ENCODE measurements at regions not wholly inside any gene's neighbourhood (a gene's known extent, or its start where the extent isn't known, plus 50 kb on each side); places are given as distances from the start of the nearest gene placed in this dataset.
"Not testable (repeated sequence)": the region's sequence is repeated elsewhere in the genome, so short reads cannot be mapped to it uniquely, and the experiment has no call there.

- no peak for DNase-seq
Observed at GRCh38 chr3:181518222-181518621, 193.5 kb upstream of the SOX2 start.

GRCh38 chr3:181512787-181513186 lies 198.9 kb upstream of the SOX2 start:
- DNase-seq, result no peak

DNA sequence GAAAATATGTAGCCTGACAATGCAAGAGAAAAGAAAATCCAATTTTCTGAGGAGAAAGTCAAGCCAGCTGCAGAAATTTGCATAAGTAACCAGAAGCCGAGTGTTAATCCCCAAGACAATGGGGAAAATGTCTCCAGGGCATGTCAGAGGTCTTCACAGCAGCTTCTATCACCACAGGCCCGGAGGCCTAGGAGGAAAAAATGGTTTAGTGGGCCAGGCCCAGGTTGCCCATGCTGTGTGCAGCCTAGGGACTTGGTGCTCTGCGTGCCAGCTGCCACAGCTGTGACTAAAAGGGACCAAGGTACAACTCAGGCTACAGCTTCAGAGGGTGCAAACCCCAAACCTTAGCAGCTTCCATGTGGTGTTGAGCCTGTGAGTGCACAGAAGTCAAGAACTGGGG lies 201.2 kb upstream of the SOX2 start:
- DNase-seq, result no peak

DNA sequence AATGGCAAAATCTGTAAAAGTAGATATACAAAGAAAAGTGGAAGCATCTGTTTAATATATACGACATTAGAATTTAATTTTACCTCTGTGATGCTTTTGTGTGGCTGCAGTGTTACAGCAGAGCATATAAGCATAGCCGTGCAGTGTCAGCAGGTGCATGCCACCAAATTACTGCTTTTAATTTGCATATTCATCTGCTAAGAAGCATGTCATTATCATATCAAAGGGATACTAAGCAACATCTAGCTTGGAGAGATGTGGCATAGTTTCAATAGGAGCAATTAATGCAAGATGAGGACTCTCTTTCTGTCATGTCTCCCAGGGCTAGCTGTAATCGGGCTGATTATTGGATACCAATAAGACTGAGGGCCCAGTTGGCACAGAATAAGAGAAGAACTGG lies 214.4 kb upstream of the SOX2 start:
- DNase-seq, result no peak

- no peak for DNase-seq
Observed at GRCh38 chr3:181493423-181493822, 218.3 kb upstream of the SOX2 start.

DNA sequence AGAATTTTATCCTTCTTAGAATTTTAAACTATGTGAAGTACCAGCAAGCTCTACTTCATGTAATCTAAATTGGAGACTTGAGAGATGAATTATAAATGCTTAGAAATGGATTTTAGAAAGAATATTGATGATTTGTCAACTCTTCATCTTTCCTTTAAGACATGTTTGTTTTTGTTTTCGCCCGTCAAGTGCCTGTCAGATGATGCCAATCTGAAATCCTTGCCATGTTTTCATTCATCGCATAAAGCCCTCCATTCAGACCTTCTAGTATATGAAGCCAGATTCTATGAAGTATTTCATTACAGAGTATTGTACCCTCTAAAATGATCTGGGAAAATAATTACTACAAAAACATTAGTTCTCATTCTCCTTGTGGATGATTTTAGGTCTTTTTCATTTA lies 223.2 kb upstream of the SOX2 start:
- no peak for DNase-seq

DNA sequence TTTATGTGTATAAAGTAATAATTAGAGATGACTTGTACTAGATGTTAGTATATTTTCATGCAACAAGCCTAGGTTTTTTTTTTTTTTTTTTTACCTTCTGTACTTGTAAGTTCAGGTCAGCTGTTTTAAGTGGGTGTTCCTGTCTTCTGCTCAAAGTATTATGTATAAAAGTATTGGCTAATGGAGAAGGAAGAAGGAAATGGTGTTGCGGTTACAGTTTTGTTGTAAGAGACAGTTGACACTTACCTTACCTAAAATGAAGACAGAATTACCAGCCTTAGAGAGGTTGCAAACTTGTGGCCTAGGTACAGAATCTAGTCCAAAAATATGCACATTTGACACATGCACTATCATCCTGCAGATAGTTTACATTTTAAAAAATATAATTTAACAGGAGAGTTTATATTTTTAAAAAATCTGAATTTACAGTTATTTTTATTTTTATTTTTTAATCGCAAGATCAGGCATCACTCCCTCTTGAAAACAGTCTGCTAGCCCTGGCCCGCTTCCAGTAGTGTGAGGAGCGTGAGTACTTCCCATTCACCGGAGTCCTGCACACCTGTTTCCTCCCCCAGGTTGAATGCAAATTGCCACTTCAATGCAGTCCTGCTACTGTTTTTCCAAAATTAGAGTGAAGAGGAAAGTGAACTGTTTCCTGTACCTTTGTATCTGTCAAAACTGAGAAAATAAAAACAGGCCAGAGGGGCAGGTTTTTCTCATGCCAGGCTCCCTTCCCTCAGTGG lies 224.3 kb upstream of the SOX2 start:
- no peak for DNase-seq

GRCh38 chr3:181486141-181486885 lies 225.4 kb upstream of the SOX2 start:
- DNase-seq, result peak; percentile 62

DNA sequence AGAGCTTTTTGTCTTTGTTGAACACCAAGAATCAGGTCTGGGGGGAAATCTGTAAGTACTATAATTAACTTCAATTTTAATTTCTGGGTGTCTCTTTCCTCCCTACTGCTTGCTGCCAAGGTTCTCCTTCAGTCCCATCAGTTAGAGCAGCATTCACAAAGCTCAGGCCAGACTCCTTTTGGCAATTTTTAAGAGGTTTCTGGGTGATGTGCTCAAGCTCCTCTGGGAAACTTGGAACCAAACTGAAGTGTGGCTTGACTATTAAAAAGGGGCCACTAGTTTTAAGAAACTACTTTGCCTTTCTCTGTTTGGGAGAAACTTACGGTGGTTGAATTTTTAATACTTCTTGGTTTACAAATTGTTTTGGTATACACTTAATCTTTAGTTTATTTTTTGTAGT lies 227.7 kb upstream of the SOX2 start:
- no peak for DNase-seq

- not testable (repeated sequence) for DNase-seq
Observed at GRCh38 chr3:181475146-181475545, 236.6 kb upstream of the SOX2 start.

GRCh38 chr3:181470349-181470748 lies 241.4 kb upstream of the SOX2 start:
- DNase-seq, result no peak

DNA sequence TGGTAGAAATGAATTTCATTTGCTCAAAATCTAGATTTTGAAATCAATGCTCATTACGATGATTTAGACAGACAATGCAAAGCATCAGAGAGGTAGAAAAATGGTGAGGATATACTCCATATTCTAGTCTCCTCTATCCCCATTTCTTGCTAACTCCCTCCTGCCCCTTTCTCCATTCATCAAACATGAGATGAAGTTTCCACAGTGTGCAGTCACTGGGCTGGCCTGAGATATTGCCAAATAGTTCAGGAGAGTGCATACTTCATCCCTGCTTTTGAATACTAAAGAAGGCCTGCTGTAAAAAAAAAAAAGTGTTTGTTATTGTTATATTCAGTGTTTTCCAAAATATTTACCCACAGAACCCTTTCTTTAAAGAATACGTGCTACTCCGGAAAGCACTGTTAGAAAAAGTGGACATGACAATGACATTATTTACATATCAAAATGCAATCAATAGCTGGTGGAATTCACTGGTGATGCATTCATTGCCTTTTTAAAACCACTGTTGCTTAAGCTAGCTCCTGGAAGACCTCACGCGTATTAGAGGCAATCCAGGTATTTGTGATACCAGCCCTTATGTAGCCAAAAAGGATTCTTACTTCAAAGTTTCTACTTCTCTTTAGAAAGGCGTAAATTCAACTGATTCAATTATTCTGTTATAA lies 247.6 kb upstream of the SOX2 start:
- no peak for DNase-seq

GRCh38 chr3:181461381-181461780 lies 250.3 kb upstream of the SOX2 start:
- DNase-seq, result no peak

- DNase-seq, result no peak
Observed at GRCh38 chr3:181459516-181459915, 252.2 kb upstream of the SOX2 start.

DNA sequence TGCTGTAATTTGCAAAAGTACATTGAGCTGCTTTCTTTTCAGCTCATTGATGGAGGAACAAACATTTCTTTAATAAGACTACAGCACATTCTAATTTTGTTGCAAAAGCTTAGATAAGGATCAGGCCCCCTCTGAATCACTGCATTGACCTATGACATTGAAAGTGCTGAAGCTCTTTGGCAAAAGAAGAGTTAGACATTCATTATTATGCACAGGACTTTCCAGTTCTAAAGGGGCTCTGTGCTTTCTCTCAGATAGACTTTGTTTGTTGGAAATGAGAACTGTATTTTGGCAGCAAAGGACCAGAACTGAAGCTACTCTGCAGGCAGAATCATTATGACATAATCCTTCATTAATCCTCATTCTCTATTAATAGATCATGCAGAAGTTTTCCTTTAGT lies 252.9 kb upstream of the SOX2 start:
- DNase-seq, result no peak

DNA sequence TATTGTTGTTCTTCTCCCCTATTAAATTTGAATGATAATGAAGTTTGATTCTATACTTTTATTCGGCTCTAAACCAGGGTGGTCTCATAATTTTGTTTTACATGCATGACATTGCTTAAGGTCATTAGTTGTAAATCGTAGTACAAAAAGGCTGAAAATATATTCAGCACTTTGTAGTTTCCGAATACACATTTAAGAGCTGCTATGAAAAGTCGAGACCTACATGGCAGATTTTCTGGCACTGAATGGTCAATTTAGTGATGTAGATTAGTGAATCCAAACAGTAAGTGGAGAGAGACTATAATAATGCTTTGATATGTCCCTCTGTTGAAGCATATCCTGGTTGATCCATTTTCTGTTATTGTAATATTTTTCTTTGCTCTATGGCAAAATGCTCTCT lies 254.0 kb upstream of the SOX2 start:
- DNase-seq, result no peak

GRCh38 chr3:181457190-181457589 lies 254.5 kb upstream of the SOX2 start:
- DNase-seq, result no peak

GRCh38 chr3:181455276-181455675 lies 256.4 kb upstream of the SOX2 start:
- DNase-seq, result no peak

- no peak for DNase-seq
Observed at GRCh38 chr3:181454451-181455027, 257.2 kb upstream of the SOX2 start.

DNA sequence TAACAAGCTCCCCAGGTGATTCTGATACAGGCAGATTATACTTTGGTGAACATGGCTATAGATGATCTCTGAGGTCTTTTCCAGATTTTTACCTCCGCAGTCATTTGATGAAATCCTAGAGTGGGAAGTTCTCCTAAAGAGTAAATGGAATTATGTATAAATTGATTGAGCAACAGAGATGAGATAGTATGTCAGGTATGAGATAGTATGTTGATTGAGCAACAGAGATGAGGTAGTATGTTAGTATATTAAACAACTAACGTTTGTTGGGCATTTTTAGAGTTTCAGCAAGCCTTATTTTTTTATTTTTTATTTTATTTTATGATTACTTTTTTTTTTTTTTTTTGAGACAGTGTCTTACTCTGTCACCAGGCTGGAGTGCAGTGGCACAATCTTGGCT lies 265.0 kb upstream of the SOX2 start:
- no peak for DNase-seq

- DNase-seq, result no peak
Observed at GRCh38 chr3:181442066-181442465, 269.7 kb upstream of the SOX2 start.

DNA sequence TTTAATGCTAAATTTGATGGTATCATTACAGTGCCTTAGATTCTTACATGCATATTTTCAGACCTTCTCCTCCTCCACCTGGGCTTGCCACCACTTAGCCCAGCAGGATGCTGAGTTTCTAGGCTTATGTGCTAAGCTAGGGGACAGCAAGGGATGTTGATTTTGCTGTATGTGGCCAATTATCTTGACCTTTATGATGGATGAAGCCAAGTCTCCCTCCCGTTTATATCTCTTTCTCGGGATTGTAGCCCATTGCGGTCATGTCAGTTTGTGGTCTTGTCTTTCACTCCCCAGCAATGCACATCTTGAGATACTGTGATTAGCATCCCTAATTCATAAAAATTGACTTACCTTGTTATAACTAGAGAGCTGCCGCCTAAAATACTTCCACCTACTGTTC lies 278.7 kb upstream of the SOX2 start:
- DNase-seq, result no peak

GRCh38 chr3:181431748-181432147 lies 280.0 kb upstream of the SOX2 start:
- no peak for DNase-seq

- no peak for DNase-seq
Observed at GRCh38 chr3:181425074-181425473, 286.7 kb upstream of the SOX2 start.

Measured in NCI-H446 treated with DMSO at 0.1 percent for 48 hours (cell line).